22Rv1 (cell line): ENCODE measurements at regions not wholly inside any gene's neighbourhood (a gene's known extent, or its start where the extent isn't known, plus 50 kb on each side); places are given as distances from the start of the nearest gene placed in this dataset.

Experiments
- H3K27ac ChIP-seq: fragments of 450-650 bp; 2 replicates; pipeline ENCODE4 v1.5.1; 2017
- CTCF ChIP-seq: fragments of 450-650 bp; IDR thresholded peaks from 2 replicates; pipeline ENCODE4 v1.5.1; 2017; ENCODE audit warnings: mild to moderate bottlenecking
- ZFX ChIP-seq: fragments of 450-650 bp; IDR thresholded peaks from 2 replicates; pipeline ENCODE4 v1.6.1; 2017; ENCODE audit warnings: antibody characterized with exemption, borderline replicate concordance

DNA sequence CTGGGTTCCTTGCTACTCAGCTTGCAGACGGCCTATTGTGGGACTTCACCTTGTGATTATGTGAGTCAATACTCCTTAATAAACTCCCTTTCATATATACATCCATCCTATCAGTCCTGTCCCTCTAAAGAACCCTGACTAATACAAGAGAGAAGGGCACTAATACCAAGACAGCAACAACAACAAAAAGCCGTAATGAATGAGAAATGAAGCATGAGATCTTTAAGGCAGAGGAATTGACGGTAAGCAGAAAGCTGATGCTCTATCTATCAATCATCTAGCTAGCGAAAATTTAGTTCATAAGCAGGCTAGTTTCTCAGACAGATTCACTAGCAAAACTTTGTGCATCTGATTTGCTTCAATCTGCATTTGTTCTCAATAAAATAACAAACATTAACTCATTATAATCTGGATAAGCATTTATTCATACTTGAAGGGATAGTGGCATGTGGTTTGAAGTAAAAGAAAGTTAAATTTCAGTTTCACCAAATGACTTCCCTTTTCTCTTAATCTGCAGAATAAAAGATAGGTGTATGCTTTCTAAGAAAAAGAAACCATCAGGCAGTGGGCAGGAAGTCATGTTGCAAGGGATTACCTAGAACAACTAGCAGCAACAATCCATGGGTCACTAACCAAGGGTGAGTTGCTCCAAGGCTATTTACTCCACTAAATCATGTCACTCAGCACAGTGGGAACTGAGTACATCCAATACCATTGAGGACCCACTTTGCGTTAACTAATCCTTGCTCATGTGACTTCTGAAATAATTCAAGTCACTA is 376.5 kb downstream of the TMEM182 start:
- no peak overlapping the region for H3K27ac ChIP-seq
- TF ChIP-seq CTCF: no peak
- TF ChIP-seq ZFX: no peak

GRCh38 chr2:103139628-103140268 is 377.9 kb downstream of the TMEM182 start:
- TF ChIP-seq CTCF: no peak
- TF ChIP-seq ZFX: no peak
- H3K27ac ChIP-seq: no peak overlapping the region

DNA sequence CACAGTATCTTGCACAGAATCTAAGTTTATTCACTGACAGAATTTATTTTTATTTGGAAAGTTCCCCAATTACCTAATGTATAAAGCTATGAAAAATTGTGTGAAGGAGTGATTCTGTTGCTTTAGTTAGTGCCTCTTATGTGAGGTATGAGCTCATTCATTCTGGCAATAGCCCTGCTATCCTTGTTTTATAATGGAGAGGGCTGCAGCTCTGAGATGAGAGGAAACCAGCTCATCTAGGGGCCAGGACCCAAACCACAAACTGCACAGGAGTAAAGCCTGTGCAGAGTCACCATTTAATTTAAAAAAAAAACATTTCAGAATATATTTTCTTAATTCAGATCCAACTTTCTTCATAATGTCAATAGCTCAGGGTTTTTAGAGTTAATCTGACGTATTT is 383.0 kb downstream of the TMEM182 start:
- no peak for TF ChIP-seq ZFX
- TF ChIP-seq CTCF: no peak
- H3K27ac ChIP-seq: no peak overlapping the region

GRCh38 chr2:103145739-103146138 is 383.9 kb downstream of the TMEM182 start:
- H3K27ac ChIP-seq: no peak overlapping the region
- TF ChIP-seq CTCF (no peak), ZFX (no peak)

DNA sequence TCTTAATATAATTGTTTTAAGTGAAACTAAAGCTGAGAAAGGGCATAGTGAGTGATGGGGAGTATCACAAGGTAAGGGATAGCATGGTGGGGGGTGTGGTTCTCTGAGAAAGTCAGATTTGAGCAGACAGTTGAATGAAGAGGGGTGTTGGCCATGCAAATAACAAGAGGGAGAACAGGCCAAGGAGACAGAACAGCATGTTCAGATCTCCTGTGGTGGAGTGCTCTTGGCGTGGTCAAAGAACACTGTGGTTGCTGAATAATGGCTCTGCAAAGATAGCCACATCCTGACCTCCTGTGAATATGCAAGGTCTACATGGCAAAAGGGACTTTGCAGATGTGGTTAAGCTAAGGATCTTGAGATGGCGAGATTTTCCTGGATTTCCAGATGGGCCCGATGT is 389.2 kb downstream of the TMEM182 start:
- H3K27ac ChIP-seq: no peak overlapping the region
- TF ChIP-seq ZFX: no peak
- no peak for TF ChIP-seq CTCF

DNA sequence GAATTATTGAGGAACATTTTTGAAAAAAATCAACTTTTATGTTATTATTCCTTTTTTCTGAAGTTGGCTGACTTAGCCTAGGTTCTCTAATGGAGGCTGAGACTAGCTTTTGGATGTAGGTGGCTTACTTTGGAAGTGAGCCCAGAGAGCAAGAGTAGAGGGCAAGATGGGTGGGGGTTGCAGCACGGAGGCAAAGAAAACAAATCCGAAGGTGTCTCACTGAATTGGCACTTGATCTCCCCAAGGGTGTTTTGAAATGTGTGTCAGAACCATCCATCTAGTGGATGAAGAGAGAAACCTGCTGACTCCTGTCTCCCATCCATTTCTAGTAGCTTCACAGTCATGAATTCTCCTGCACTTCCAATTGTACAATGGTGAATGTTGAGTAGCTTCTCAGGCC is 390.7 kb downstream of the TMEM182 start:
- H3K27ac ChIP-seq: no peak overlapping the region
- no peak for TF ChIP-seq ZFX
- TF ChIP-seq CTCF: no peak

DNA sequence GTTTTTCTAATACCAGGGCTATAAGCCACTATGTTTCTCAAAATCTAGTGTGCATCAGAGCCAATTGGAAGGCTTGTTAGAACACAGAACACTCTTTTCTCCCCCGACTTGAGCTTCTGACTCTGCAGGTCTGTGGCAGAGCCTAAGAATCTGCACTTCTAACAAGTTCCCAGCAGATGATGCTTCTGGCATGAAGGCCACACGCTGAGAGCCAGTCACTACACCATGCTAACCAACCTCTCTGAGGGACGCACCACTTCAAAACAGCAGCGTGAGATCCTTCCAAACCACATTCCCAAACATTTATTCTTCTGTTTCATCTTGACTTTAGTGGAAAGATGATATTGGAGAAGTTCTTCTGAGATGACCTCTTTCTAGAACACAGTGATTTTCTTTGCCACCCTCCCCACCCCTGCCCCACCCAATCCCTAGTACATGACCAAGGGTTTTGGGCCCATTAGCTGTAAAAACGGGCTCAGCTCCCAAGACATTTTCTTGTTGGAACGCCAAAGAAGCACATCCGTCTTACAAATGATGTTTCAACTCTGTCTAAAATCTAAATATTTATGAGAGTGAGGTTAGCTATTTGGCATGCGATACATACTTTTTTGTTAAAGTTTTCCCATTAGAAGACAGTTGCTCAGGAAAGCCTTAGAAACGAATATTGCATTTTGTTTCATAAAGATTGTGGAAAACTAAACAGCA is 391.9 kb downstream of the TMEM182 start:
- TF ChIP-seq CTCF (no peak), ZFX (no peak)

More for the DNA sequence above, 391.9 kb downstream of the TMEM182 start:
- H3K27ac ChIP-seq: no peak overlapping the region
